Tibial nerve (tissue), 4 donors: ENCODE measurements at regions not wholly inside any gene's neighbourhood (a gene's known extent, or its start where the extent isn't known, plus 50 kb on each side); places are given as distances from the start of the nearest gene placed in this dataset.
"Not testable (repeated sequence)": the region's sequence is repeated elsewhere in the genome, so short reads cannot be mapped to it uniquely, and the experiment has no call there.

ENCODE experiments used
- EP300 ChIP-seq, 2 donors: sonication (generic); formaldehyde crosslinking; IDR thresholded peaks; one replicate each; pipeline ENCODE4 v1.6.1; 2017; ENCODE audit warnings: antibody characterized with exemption in 2 of 2, mild to moderate bottlenecking in 1 of 2
- POLR2A ChIP-seq, 2 donors: fragments of 450-650 bp; IDR thresholded peaks; one replicate each; pipeline ENCODE4 v1.6.1; 2017; ENCODE audit warnings: antibody characterized with exemption in 2 of 2, mild to moderate bottlenecking in 2 of 2, moderate library complexity in 2 of 2
- TF ChIP-seq, protein P1 (sequence below), 5 experiments: fragments of 200-600 bp in 3 of 5; fragments of 450-650 bp in 2 of 5; sonication (generic) in 3 of 5; IDR thresholded peaks; one replicate each; pipeline ENCODE4 v1.5.1; 2016 to 2019; ENCODE audit warnings: antibody characterized with exemption in 5 of 5, mild to moderate bottlenecking in 3 of 5, moderate library complexity in 2 of 5

DNA sequence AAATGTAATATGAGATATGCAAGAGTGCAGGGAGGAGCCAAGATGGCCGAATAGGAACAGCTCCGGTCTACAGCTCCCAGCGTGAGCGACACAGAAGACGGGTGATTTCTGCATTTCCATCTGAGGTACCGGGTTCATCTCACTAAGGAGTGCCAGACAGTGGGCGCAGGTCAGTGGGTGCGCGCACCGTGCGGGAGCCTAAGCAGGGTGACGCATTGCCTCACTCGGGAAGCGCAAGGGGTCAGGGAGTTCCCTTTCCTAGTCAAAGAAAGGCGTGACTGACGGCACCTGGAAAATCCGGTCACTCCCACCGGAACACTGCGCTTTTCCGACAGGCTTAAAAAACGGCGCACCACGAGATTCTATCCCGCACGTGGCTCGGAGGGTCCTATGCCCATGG lies 359.2 kb upstream of the TYRP1 start:
- TF ChIP-seq, protein P1, sequence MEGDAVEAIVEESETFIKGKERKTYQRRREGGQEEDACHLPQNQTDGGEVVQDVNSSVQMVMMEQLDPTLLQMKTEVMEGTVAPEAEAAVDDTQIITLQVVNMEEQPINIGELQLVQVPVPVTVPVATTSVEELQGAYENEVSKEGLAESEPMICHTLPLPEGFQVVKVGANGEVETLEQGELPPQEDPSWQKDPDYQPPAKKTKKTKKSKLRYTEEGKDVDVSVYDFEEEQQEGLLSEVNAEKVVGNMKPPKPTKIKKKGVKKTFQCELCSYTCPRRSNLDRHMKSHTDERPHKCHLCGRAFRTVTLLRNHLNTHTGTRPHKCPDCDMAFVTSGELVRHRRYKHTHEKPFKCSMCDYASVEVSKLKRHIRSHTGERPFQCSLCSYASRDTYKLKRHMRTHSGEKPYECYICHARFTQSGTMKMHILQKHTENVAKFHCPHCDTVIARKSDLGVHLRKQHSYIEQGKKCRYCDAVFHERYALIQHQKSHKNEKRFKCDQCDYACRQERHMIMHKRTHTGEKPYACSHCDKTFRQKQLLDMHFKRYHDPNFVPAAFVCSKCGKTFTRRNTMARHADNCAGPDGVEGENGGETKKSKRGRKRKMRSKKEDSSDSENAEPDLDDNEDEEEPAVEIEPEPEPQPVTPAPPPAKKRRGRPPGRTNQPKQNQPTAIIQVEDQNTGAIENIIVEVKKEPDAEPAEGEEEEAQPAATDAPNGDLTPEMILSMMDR (IDR thresholded peaks at IDR 0.05) = not testable (repeated sequence)
- TF ChIP-seq EP300, POLR2A (IDR thresholded peaks at IDR 0.05): not testable (repeated sequence)
